ENCODE measurements at regions not wholly inside any gene's neighbourhood (a gene's known extent, or its start where the extent isn't known, plus 50 kb on each side); places are given as distances from the start of the nearest gene placed in this dataset.

DNA sequence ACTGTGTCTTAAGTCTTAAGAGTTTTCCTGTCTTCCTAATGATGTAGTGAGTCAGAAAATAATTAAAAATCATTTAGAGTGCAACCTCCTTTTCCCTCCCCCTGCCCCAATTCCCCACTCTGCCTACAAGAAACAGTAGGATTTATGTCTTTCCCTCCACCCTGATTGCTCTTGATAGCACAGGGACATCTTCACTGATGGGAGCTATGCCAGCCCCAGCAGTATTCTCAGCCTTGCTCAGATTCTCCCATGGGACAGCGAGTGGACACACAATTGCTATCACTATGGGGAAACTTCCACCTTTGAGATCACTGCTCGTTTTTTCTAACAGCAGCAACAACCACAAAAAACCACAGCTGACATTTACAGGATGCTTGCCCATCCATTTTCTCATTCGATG, 216.6 kb upstream of the PLXNA2 start:
- Histone ChIP-seq H3K4me3 (ENCODE audit: low read depth, low read length, poor library complexity, severe bottlenecking) (no peak overlapping the region), H3K9me2 (ENCODE audit: insufficient read depth, low read length) (no peaks in the 10 kb centered on the region), H3K9me3 (ENCODE audit: low read length) (no peaks in the 10 kb centered on the region), H3K27ac (ENCODE audit: low read depth, low read length, poor library complexity, severe bottlenecking) (no peak overlapping the region), H3K4me1 (ENCODE audit: insufficient read depth, low read length, poor library complexity, severe bottlenecking) (no peaks in the 10 kb centered on the region), H2AFZ (ENCODE audit: low read length) (no peak overlapping the region), H3K36me3 (ENCODE audit: insufficient read depth, low read length) (no peaks in the 10 kb centered on the region), H3K79me2 (ENCODE audit: insufficient read depth, low read depth, low read length) (no peaks in the 10 kb centered on the region), H3K4me2 (ENCODE audit: low read length) (no peak overlapping the region), H4K20me1 (ENCODE audit: insufficient read depth, low read length) (no peaks in the 10 kb centered on the region)
- POLR2A ChIA-PET = no interaction called here
- DNase-seq (ENCODE audit: low spot score) = no peak
- TF ChIP-seq, protein P1, sequence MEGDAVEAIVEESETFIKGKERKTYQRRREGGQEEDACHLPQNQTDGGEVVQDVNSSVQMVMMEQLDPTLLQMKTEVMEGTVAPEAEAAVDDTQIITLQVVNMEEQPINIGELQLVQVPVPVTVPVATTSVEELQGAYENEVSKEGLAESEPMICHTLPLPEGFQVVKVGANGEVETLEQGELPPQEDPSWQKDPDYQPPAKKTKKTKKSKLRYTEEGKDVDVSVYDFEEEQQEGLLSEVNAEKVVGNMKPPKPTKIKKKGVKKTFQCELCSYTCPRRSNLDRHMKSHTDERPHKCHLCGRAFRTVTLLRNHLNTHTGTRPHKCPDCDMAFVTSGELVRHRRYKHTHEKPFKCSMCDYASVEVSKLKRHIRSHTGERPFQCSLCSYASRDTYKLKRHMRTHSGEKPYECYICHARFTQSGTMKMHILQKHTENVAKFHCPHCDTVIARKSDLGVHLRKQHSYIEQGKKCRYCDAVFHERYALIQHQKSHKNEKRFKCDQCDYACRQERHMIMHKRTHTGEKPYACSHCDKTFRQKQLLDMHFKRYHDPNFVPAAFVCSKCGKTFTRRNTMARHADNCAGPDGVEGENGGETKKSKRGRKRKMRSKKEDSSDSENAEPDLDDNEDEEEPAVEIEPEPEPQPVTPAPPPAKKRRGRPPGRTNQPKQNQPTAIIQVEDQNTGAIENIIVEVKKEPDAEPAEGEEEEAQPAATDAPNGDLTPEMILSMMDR (conservative IDR thresholded peaks at IDR 0.05; ENCODE audit: low read length) = no peak
- TF ChIP-seq EZH2phosphoT487 (IDR thresholded peaks at IDR 0.05; ENCODE audit: borderline replicate concordance, low read depth, low read length) = no peak
- intact Hi-C loops (cut with micrococcal nuclease; ENCODE audit: unreplicated experiment) = no loop called here
- no TSS peak for BruUV-seq (replicated peaks)
- CTCF ChIA-PET (ENCODE audit: unreplicated experiment) = no interaction called here

DNA sequence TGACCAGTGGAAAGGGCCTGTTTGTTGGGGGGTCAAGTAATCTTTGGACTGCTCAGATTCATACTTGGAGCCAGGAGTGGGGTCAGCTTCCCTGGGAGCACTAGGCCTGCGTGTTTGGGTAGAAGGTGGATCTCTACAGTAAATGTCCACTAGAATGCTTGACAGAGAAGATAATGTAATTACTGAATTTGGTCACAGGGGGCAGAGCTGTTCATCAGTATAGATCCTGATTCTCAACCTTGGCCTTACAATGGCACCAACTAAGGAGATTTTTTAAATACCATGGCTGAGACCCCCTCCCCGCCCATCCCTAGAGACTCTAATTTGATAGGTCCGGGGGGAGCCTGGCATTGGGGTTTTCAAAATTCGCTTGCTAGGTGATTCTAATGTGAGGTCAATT, 217.5 kb upstream of the PLXNA2 start:
- no peaks in the 10 kb centered on the region for H3K9me2 ChIP-seq (ENCODE audit: insufficient read depth, low read length)
- intact Hi-C loops (cut with micrococcal nuclease; ENCODE audit: unreplicated experiment) = no loop called here
- no peak overlapping the region for H3K27ac ChIP-seq (ENCODE audit: low read depth, low read length, poor library complexity, severe bottlenecking)
- ChIA-PET CTCF (ENCODE audit: unreplicated experiment) (no interaction called here), POLR2A (no interaction called here)
- no peak for DNase-seq (ENCODE audit: low spot score)
- BruUV-seq (replicated peaks) = no TSS peak
- H2AFZ ChIP-seq (ENCODE audit: low read length) = no peak overlapping the region
- H3K4me1 ChIP-seq (ENCODE audit: insufficient read depth, low read length, poor library complexity, severe bottlenecking) = no peaks in the 10 kb centered on the region
- no peak overlapping the region for H3K4me3 ChIP-seq (ENCODE audit: low read depth, low read length, poor library complexity, severe bottlenecking)
- no peaks in the 10 kb centered on the region for H3K9me3 ChIP-seq (ENCODE audit: low read length)
- H3K79me2 ChIP-seq (ENCODE audit: insufficient read depth, low read depth, low read length) = no peaks in the 10 kb centered on the region
- H3K36me3 ChIP-seq (ENCODE audit: insufficient read depth, low read length) = no peaks in the 10 kb centered on the region
- H3K4me2 ChIP-seq (ENCODE audit: low read length) = no peak overlapping the region
- no peak for TF ChIP-seq EZH2phosphoT487 (IDR thresholded peaks at IDR 0.05; ENCODE audit: borderline replicate concordance, low read depth, low read length)
- TF ChIP-seq, protein P1 (conservative IDR thresholded peaks at IDR 0.05; ENCODE audit: low read length) = peak; percentile 66
- no peaks in the 10 kb centered on the region for H4K20me1 ChIP-seq (ENCODE audit: insufficient read depth, low read length)

DNA sequence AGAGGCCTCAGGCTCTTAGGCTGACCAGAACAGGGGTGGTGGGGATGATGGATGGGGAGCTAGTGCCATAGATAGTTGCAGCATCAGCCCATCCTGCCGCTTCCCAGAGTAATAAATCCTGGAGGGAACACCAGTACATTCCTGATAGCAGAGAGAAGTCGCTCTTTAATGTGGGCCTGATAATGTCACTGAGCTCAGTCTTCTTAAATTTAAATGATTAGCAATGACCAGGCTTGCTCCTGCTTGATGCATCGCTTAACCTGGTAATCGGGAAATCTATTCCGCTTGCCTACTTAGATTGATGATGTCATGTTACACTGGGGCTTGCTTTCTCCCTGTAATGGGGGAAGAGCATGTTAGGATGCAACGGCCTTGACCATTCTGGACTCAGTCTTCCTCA, 218.6 kb upstream of the PLXNA2 start:
- no peaks in the 10 kb centered on the region for H3K9me2 ChIP-seq (ENCODE audit: insufficient read depth, low read length)
- CTCF ChIA-PET (ENCODE audit: unreplicated experiment) = interaction anchor here (0.6 kb wide), 1 partner anchor 17 kb away, joined by 3 read pairs; no protein-coding TSS in a partner anchor
- H3K4me3 ChIP-seq (ENCODE audit: low read depth, low read length, poor library complexity, severe bottlenecking) = no peak overlapping the region
- no peaks in the 10 kb centered on the region for H3K4me1 ChIP-seq (ENCODE audit: insufficient read depth, low read length, poor library complexity, severe bottlenecking)
- POLR2A ChIA-PET = no interaction called here
- no peaks in the 10 kb centered on the region for H3K79me2 ChIP-seq (ENCODE audit: insufficient read depth, low read depth, low read length)
- no peak for DNase-seq (ENCODE audit: low spot score)
- no peak overlapping the region for H2AFZ ChIP-seq (ENCODE audit: low read length)
- no TSS peak for BruUV-seq (replicated peaks)
- H3K4me2 ChIP-seq (ENCODE audit: low read length) = no peak overlapping the region
- H4K20me1 ChIP-seq (ENCODE audit: insufficient read depth, low read length) = no peaks in the 10 kb centered on the region
- intact Hi-C loops (cut with micrococcal nuclease; ENCODE audit: unreplicated experiment) = no loop called here
- no peaks in the 10 kb centered on the region for H3K36me3 ChIP-seq (ENCODE audit: insufficient read depth, low read length)
- TF ChIP-seq, protein P1 (conservative IDR thresholded peaks at IDR 0.05; ENCODE audit: low read length) = no peak
- TF ChIP-seq EZH2phosphoT487 (IDR thresholded peaks at IDR 0.05; ENCODE audit: borderline replicate concordance, low read depth, low read length) = no peak
- H3K27ac ChIP-seq (ENCODE audit: low read depth, low read length, poor library complexity, severe bottlenecking) = no peak overlapping the region
- no peaks in the 10 kb centered on the region for H3K9me3 ChIP-seq (ENCODE audit: low read length)
